ENCODE measurements at regions not wholly inside any gene's neighbourhood (a gene's known extent, or its start where the extent isn't known, plus 50 kb on each side); places are given as distances from the start of the nearest gene placed in this dataset.

- H3K4me2 ChIP-seq (ENCODE audit: insufficient read depth in 1 of 2, low read depth in 2 of 2, low read length in 2 of 2) = no peak overlapping the region
- no peak overlapping the region for H2BK15ac ChIP-seq (ENCODE audit: low read length)
- peaks cover 0 to 10% of the 10 kb centered on the region in 2 experiments for H4K20me1 ChIP-seq (replicated peaks in 1 of 2; ENCODE audit: control insufficient read depth in 1 of 2, insufficient read depth in 2 of 2, low read length in 2 of 2)
- no peak overlapping the region for H2AFZ ChIP-seq (ENCODE audit: low read length)
- H2BK120ac ChIP-seq (replicated peaks; ENCODE audit: low read depth, low read length) = no peak overlapping the region
- H3K4me1 ChIP-seq (replicated peaks in 1 of 4; ENCODE audit: control insufficient read depth in 3 of 4, insufficient read depth in 4 of 4, low read length in 3 of 4) = no peaks in the 10 kb centered on the region
- no peak overlapping the region for H3K56ac ChIP-seq (replicated peaks; ENCODE audit: insufficient read length, low read depth, low read length)
- H3K4ac ChIP-seq (replicated peaks; ENCODE audit: insufficient read length, low read depth, low read length) = no peak overlapping the region
- no peak overlapping the region for H3K18ac ChIP-seq (ENCODE audit: extremely low read depth, low read length)
- H4K91ac ChIP-seq (replicated peaks; ENCODE audit: insufficient read length, low read length) = no peak overlapping the region
- no peaks in the 10 kb centered on the region for H3K9me3 ChIP-seq (ENCODE audit: insufficient read depth in 2 of 2, low read depth in 1 of 2, low read length in 1 of 2)
- 87% methylated on average over 4 of the region's 4 CpGs; no CpG with 5 or more reads in 1 of the 2 experiments for WGBS, 2 experiments (ENCODE audit: extremely low coverage in 1 of 2, insufficient coverage in 1 of 2, insufficient read length in 1 of 2, insufficient replicate concordance in 2 of 2, low coverage in 1 of 2, low lambda C conversion rate in 2 of 2, missing lambda C conversion rate in 1 of 2)
- TF ChIP-seq GTF2F1 (IDR thresholded peaks at IDR 0.05; ENCODE audit: borderline replicate concordance, low read depth, low read length) = no peak
- TF ChIP-seq RFX5 (IDR thresholded peaks at IDR 0.05; ENCODE audit: borderline replicate concordance, low read depth, low read length) = no peak
- TF ChIP-seq RXRA (IDR thresholded peaks at IDR 0.05; ENCODE audit: insufficient read depth, low read depth, low read length) = no peak
- no peak for TF ChIP-seq HDAC2 (IDR thresholded peaks at IDR 0.05; ENCODE audit: borderline replicate concordance in 1 of 2, low read depth in 2 of 2, low read length in 2 of 2)
- TF ChIP-seq BCL11A (IDR thresholded peaks at IDR 0.05; ENCODE audit: low read depth in 2 of 2, low read length in 2 of 2) = no peak
- no peak for TF ChIP-seq MAX (IDR thresholded peaks at IDR 0.05)
- TF ChIP-seq PHF8 (conservative IDR thresholded peaks at IDR 0.05; ENCODE audit: low read depth, low read length) = no peak
- TF ChIP-seq NRF1 (IDR thresholded peaks at IDR 0.05; ENCODE audit: low read depth, low read length) = no peak
- no peak for TF ChIP-seq CTBP2 (IDR thresholded peaks at IDR 0.05; ENCODE audit: borderline replicate concordance, insufficient read depth, insufficient read length, low read length)
- TF ChIP-seq CBX8 (IDR thresholded peaks at IDR 0.05; ENCODE audit: borderline replicate concordance, low read depth, low read length) = no peak
- TF ChIP-seq USF2 (IDR thresholded peaks at IDR 0.05; ENCODE audit: low read length) = no peak
- H3K79me2 ChIP-seq (ENCODE audit: control insufficient read depth in 1 of 2, insufficient read depth in 2 of 2, low read length in 2 of 2) = no peaks in the 10 kb centered on the region
- no peak overlapping the region for H4K5ac ChIP-seq (ENCODE audit: insufficient read length, low read depth, low read length)
- H3K27ac ChIP-seq (ENCODE audit: low read depth, low read length) = no peak overlapping the region
- peaks cover 0 to 5% (median 3%) of the 10 kb centered on the region in 4 experiments; a peak in 5 of 7 replicates for H3K27me3 ChIP-seq (replicated peaks in 1 of 4; ENCODE audit: control insufficient read depth in 3 of 4, extremely low read depth in 1 of 4, insufficient read depth in 3 of 4, low read length in 3 of 4)
- no peak overlapping the region for H2AK5ac ChIP-seq (ENCODE audit: low read depth, low read length)
- no peaks in the 10 kb centered on the region for H3K79me1 ChIP-seq (ENCODE audit: low read depth, low read length)
- FAIRE-seq = no peak
- H3K23ac ChIP-seq (ENCODE audit: insufficient read length) = no peak overlapping the region
- H4K8ac ChIP-seq (ENCODE audit: extremely low read depth, insufficient read depth, low read length) = no peak overlapping the region
- no peaks in the 10 kb centered on the region for H3K36me3 ChIP-seq (ENCODE audit: control insufficient read depth in 2 of 4, insufficient read depth in 4 of 4, low read length in 3 of 4)
- H3K14ac ChIP-seq (ENCODE audit: insufficient read length) = no peak overlapping the region
- no peak overlapping the region for H2BK5ac ChIP-seq (ENCODE audit: low read depth, low read length)
- no peak for DNase-seq (ENCODE audit: low read depth in 1 of 2, low spot score in 2 of 2)
- no peak overlapping the region for H3K4me3 ChIP-seq (ENCODE audit: extremely low read depth in 1 of 4, insufficient read depth in 2 of 4, low read depth in 3 of 4, low read length in 4 of 4)
- H3K23me2 ChIP-seq (ENCODE audit: low read depth, low read length) = peaks cover 15% of the 10 kb centered on the region; the same call in 1 of the 2 replicates
- H3K9ac ChIP-seq (replicated peaks in 1 of 4; ENCODE audit: extremely low read depth in 1 of 4, low read depth in 3 of 4, low read length in 3 of 4) = no peak overlapping the region
- no peak overlapping the region for H2BK20ac ChIP-seq (ENCODE audit: low read length)
- CTCF ChIA-PET (ENCODE audit: partially characterized antibody) = interaction anchor here (1.0 to 1.3 kb wide), 3 partner anchors 12 to 171 kb away, joined by 3 to 4 read pairs (median 3); no protein-coding TSS in a partner anchor
- POLR2A ChIA-PET (ENCODE audit: partially characterized antibody) = no interaction called here
- no peak overlapping the region for H2BK12ac ChIP-seq (ENCODE audit: low read depth, low read length)
These were observed 89.7 kb downstream of the CPZ start for GRCh38 chr4:8682296-8682695.

Data from H1 (cell line).